Glutamatergic neuron (in vitro differentiated cells): ENCODE measurements at regions not wholly inside any gene's neighbourhood (a gene's known extent, or its start where the extent isn't known, plus 50 kb on each side); places are given as distances from the start of the nearest gene placed in this dataset.

ENCODE experiments used
- DNase-seq: peaks from one replicate; pipeline ENCODE4 v3.0.0; 2022
- H3K27ac Mint-ChIP-seq: one replicate; pipeline ENCODE4 v1.8.0; 2020; ENCODE audit warnings: mild to moderate bottlenecking, mixed read lengths, inconsistent platforms; ENCODE audit not compliant: unreplicated experiment
- H3K27me3 Mint-ChIP-seq: one replicate; pipeline ENCODE4 v1.8.0; 2020; ENCODE audit warnings: mild to moderate bottlenecking, moderate library complexity, mixed read lengths, inconsistent platforms; ENCODE audit not compliant: unreplicated experiment
- H3K36me3 Mint-ChIP-seq: one replicate; pipeline ENCODE4 v1.8.0; 2020; ENCODE audit warnings: mild to moderate bottlenecking, mixed read lengths, inconsistent platforms; ENCODE audit not compliant: unreplicated experiment
- H3K4me1 Mint-ChIP-seq: one replicate; pipeline ENCODE4 v1.8.0; 2020; ENCODE audit warnings: mild to moderate bottlenecking, low read depth, mixed read lengths, inconsistent platforms; ENCODE audit not compliant: unreplicated experiment
- H3K4me3 Mint-ChIP-seq: one replicate; pipeline ENCODE4 v1.8.0; 2020; ENCODE audit warnings: mild to moderate bottlenecking, mixed read lengths, inconsistent platforms; ENCODE audit not compliant: unreplicated experiment
- H3K9me3 Mint-ChIP-seq: one replicate; pipeline ENCODE4 v1.8.0; 2020; ENCODE audit warnings: mild to moderate bottlenecking, moderate library complexity, mixed read lengths, inconsistent platforms; ENCODE audit not compliant: unreplicated experiment
- TF ChIP-seq, protein P1 (sequence below): fragments of 200-600 bp; sonication (generic); IDR thresholded peaks from one replicate; pipeline ENCODE4 v1.5.0; 2021; ENCODE audit not compliant: partially characterized antibody, unreplicated experiment

DNA sequence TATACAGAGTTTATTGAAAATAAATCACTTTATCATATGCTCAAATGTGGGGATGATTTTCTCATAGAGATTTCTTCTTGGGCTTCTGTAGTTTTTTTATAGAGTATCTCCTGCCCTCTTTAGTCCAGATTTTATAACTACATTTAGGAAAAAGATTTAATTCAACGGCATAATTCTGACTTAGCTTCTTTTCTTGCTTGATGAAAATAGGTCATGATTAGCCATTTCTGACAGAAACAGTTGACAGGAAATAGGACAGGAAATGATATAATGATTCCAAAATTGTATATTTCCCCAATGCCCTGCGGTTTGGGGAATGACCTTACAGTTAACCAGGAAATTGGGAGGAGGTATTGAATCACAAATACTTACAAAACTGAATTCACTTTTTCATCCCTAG, 1531.9 kb upstream of the ACVR2A start:
- TF ChIP-seq, protein P1, sequence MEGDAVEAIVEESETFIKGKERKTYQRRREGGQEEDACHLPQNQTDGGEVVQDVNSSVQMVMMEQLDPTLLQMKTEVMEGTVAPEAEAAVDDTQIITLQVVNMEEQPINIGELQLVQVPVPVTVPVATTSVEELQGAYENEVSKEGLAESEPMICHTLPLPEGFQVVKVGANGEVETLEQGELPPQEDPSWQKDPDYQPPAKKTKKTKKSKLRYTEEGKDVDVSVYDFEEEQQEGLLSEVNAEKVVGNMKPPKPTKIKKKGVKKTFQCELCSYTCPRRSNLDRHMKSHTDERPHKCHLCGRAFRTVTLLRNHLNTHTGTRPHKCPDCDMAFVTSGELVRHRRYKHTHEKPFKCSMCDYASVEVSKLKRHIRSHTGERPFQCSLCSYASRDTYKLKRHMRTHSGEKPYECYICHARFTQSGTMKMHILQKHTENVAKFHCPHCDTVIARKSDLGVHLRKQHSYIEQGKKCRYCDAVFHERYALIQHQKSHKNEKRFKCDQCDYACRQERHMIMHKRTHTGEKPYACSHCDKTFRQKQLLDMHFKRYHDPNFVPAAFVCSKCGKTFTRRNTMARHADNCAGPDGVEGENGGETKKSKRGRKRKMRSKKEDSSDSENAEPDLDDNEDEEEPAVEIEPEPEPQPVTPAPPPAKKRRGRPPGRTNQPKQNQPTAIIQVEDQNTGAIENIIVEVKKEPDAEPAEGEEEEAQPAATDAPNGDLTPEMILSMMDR, result no peak
- Mint-ChIP-seq H3K4me1 (no peaks in the 10 kb centered on the region), H3K27me3 (no peaks in the 10 kb centered on the region), H3K4me3 (no peak overlapping the region), H3K36me3 (no peaks in the 10 kb centered on the region), H3K27ac (no peak overlapping the region), H3K9me3 (peaks cover 2% of the 10 kb centered on the region)
- no peak for DNase-seq

DNA sequence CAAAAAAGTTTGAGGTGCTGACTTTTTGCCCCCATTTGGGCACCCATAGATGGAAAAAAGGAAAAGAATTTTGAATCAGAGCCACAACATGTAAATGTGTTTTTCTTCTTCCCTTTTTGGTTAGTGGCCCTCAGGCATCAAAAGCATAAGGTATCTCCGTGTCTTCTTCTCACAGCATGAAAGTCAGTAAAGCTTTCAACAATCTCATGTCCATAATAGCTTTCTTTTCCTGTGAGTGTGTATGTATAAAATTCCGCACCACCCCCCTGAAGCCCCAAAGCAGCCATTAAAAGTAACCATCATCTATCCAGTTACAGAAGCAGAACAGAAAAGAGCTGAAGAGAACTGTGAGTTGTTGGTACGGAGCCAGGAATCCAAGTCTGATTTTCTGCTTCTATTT, 1539.7 kb upstream of the ACVR2A start:
- Mint-ChIP-seq H3K36me3 (peaks cover 8% of the 10 kb centered on the region), H3K4me1 (no peaks in the 10 kb centered on the region), H3K27me3 (no peaks in the 10 kb centered on the region), H3K9me3 (peaks cover 2% of the 10 kb centered on the region), H3K27ac (no peak overlapping the region), H3K4me3 (no peak overlapping the region)
- no peak for DNase-seq
- TF ChIP-seq, protein P1, result no peak

DNA sequence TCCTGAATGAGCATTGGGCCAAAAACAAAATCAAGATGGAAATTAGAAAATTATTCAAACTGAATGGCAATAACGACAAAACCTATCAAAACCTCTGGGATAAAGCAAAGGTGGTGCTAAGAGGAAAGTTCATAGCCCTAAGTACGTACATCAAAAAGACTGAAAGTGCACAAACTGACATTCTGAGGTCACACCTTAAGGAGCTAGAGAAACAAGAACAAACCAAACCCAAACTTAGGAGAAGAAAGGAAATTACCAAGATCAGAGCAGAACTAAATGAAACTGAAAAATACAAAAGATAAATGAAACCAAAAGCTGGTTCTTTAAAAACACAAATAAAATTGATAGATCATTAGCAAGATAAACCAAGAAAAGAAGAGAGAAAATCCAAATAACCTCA, 1543.5 kb upstream of the ACVR2A start:
- Mint-ChIP-seq H3K4me3 (no peak overlapping the region), H3K27ac (no peak overlapping the region), H3K4me1 (no peaks in the 10 kb centered on the region), H3K27me3 (no peaks in the 10 kb centered on the region), H3K36me3 (peaks cover 19% of the 10 kb centered on the region), H3K9me3 (no peaks in the 10 kb centered on the region)
- DNase-seq, result no peak
- TF ChIP-seq, protein P1, result no peak

DNA sequence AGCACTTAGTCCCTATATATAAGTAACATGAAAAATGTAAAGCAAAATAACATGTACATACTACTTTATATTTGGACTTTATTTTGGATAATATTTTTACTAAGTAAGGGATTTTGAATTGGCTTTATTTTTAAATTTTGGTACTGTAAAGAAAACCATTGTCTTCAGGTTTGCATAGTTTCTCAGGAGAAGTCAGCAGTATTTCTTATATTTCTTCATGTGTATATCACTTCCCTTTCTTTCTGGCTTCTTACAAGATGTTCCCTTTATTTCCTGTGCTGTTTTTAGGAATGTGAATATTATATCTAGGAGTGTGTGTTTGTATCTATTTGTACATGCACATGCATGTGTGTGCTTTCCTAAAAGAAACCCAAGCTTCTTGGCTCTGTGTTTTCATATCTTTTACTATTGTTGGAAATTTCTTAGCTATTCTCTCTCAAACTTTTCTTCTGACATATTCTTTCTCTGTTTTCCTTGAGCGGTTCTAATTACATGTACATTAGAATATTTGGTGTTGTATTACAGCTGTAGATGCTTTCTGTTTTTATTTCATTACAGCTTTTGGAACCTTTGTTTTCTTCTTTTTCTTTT, 1549.7 kb upstream of the ACVR2A start:
- TF ChIP-seq, protein P1, result no peak
- Mint-ChIP-seq H3K27ac (peak overlapping the region; percentile 44), H3K27me3 (no peaks in the 10 kb centered on the region), H3K4me1 (no peaks in the 10 kb centered on the region), H3K36me3 (peaks cover 11% of the 10 kb centered on the region), H3K4me3 (no peak overlapping the region), H3K9me3 (peaks cover 3% of the 10 kb centered on the region)
- DNase-seq, result no peak

DNA sequence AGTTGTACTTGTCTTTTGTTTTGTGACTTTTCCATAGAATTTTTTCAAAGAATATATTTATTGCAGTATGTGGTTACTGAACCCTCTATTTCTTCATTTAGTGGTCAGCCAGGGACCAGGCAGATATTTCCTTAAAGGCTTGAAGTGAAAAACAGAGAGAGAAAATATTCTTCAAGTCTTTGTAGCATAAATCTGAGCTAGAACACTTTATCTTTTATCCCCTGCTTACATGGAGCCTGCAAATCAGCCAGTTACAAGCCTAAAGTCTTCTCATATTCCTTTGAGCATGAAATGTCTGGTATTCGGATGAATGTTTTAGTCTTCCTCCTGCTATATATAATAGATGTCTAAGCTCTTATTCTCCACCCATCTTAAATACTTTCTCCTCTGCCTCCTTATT, 1557.5 kb upstream of the ACVR2A start:
- no peak overlapping the region for H3K27ac Mint-ChIP-seq
- DNase-seq, result no peak
- no peaks in the 10 kb centered on the region for H3K36me3 Mint-ChIP-seq
- no peaks in the 10 kb centered on the region for H3K4me1 Mint-ChIP-seq
- H3K9me3 Mint-ChIP-seq, result peaks cover 3% of the 10 kb centered on the region
- no peak overlapping the region for H3K4me3 Mint-ChIP-seq
- no peaks in the 10 kb centered on the region for H3K27me3 Mint-ChIP-seq
- TF ChIP-seq, protein P1, result no peak
